H9 (cell line): ENCODE measurements at regions not wholly inside any gene's neighbourhood (a gene's known extent, or its start where the extent isn't known, plus 50 kb on each side); places are given as distances from the start of the nearest gene placed in this dataset.

Experiments
- DNase-seq: peaks from one replicate; pipeline ENCODE4 v3.0.0-alpha.2; 2017
- H2AFZ ChIP-seq: one replicate; pipeline ENCODE4 v1.6.1; 2013; ENCODE audit warnings: mild to moderate bottlenecking, low read length, control low read depth, moderate library complexity
- H2AK5ac ChIP-seq: 2 replicates; pipeline ENCODE4 v1.6.1; 2013; ENCODE audit warnings: low read length, control low read depth, mixed read lengths; ENCODE audit not compliant: insufficient read length
- H2BK120ac ChIP-seq: one replicate; pipeline ENCODE4 v1.6.1; 2013; ENCODE audit warnings: low read depth, mild to moderate bottlenecking, low read length, control low read depth, inconsistent platforms; ENCODE audit not compliant: poor library complexity, severe bottlenecking
- H2BK12ac ChIP-seq: 2 replicates; pipeline ENCODE4 v1.6.1; 2013; ENCODE audit warnings: low read length, control low read depth, mixed read lengths, low read depth; ENCODE audit not compliant: insufficient read length
- H2BK15ac ChIP-seq: 2 replicates; pipeline ENCODE4 v1.6.1; 2013; ENCODE audit warnings: low read depth, low read length, control low read depth
- H2BK20ac ChIP-seq: one replicate; pipeline ENCODE4 v1.6.1; 2013; ENCODE audit warnings: low read depth, mild to moderate bottlenecking, low read length, control low read depth, inconsistent platforms; ENCODE audit not compliant: poor library complexity, severe bottlenecking
- H2BK5ac ChIP-seq: 2 replicates; pipeline ENCODE4 v1.6.1; 2013; ENCODE audit warnings: low read length, control low read depth, mixed read lengths; ENCODE audit not compliant: insufficient read length
- H3K14ac ChIP-seq: 2 replicates; pipeline ENCODE4 v1.6.1; 2013; ENCODE audit warnings: low read length, control low read depth; ENCODE audit not compliant: insufficient read depth
- H3K18ac ChIP-seq: 2 replicates; pipeline ENCODE4 v1.6.1; 2013; ENCODE audit warnings: low read depth, mild to moderate bottlenecking, mixed read lengths, low read length, control low read depth; ENCODE audit not compliant: insufficient read length
- H3K23ac ChIP-seq: 2 replicates; pipeline ENCODE4 v1.6.1; 2013; ENCODE audit warnings: low read length, control low read depth, mixed read lengths, low read depth; ENCODE audit not compliant: insufficient read length
- H3K23me2 ChIP-seq: 2 replicates; pipeline ENCODE4 v1.6.1; 2013; ENCODE audit warnings: low read depth, mild to moderate bottlenecking, mixed read lengths, low read length, control low read depth; ENCODE audit not compliant: insufficient read length, poor library complexity, severe bottlenecking
- H3K27ac ChIP-seq: 2 replicates; pipeline ENCODE4 v1.5.1; 2013; ENCODE audit warnings: low read length, control low read depth, mixed read lengths, low read depth; ENCODE audit not compliant: insufficient read length
- H3K27me3 ChIP-seq: 2 replicates; pipeline ENCODE4 v1.6.1; 2013; ENCODE audit warnings: low read length, control low read depth, inconsistent platforms; ENCODE audit not compliant: insufficient read depth
- H3K4ac ChIP-seq: 2 replicates; pipeline ENCODE4 v1.6.1; 2013; ENCODE audit warnings: low read depth, mild to moderate bottlenecking, control low read depth, inconsistent platforms, low read length, moderate library complexity
- H3K4me1 ChIP-seq: 2 replicates; pipeline ENCODE4 v1.6.1; 2013; ENCODE audit warnings: low read length, control low read depth, inconsistent platforms; ENCODE audit not compliant: insufficient read depth
- H3K4me2 ChIP-seq: 2 replicates; pipeline ENCODE4 v1.6.1; 2013; ENCODE audit warnings: low read length, control low read depth, mixed read lengths; ENCODE audit not compliant: insufficient read length, insufficient read depth
- H3K56ac ChIP-seq: 2 replicates; pipeline ENCODE4 v1.6.1; 2013; ENCODE audit warnings: low read depth, mild to moderate bottlenecking, mixed read lengths, low read length, control low read depth; ENCODE audit not compliant: insufficient read length
- H3K79me1 ChIP-seq: 2 replicates; pipeline ENCODE4 v1.6.1; 2013; ENCODE audit warnings: low read depth, mild to moderate bottlenecking, moderate library complexity, low read length, control low read depth, inconsistent platforms; ENCODE audit not compliant: insufficient read depth, poor library complexity, severe bottlenecking
- H3K79me2 ChIP-seq: 2 replicates; pipeline ENCODE4 v1.6.1; 2013; ENCODE audit warnings: low read length, control low read depth, inconsistent platforms; ENCODE audit not compliant: insufficient read depth
- H3K9ac ChIP-seq: 2 replicates; pipeline ENCODE4 v1.6.1; 2013; ENCODE audit warnings: low read length, control low read depth, mixed read lengths; ENCODE audit not compliant: insufficient read length; ENCODE audit errors: extremely low read depth
- H3K9me3 ChIP-seq: one replicate; pipeline ENCODE4 v1.6.1; 2013; ENCODE audit warnings: low read depth, low read length, inconsistent platforms; ENCODE audit not compliant: control insufficient read depth
- H3T11ph ChIP-seq: one replicate; pipeline ENCODE4 v1.6.1; 2013; ENCODE audit warnings: mild to moderate bottlenecking, low read length, control low read depth, inconsistent platforms
- H4K20me1 ChIP-seq: one replicate; pipeline ENCODE4 v1.6.1; 2013; ENCODE audit not compliant: control insufficient read depth, insufficient read length, insufficient read depth
- H4K5ac ChIP-seq: 2 replicates; pipeline ENCODE4 v1.6.1; 2013; ENCODE audit warnings: low read depth, mild to moderate bottlenecking, mixed read lengths, low read length, control low read depth; ENCODE audit not compliant: insufficient read length
- H4K8ac ChIP-seq: replicated peaks from 2 replicates; pipeline ENCODE4 v1.6.1; 2013; ENCODE audit warnings: low read length, control low read depth, mixed read lengths, low read depth; ENCODE audit not compliant: insufficient read length
- H4K91ac ChIP-seq: 2 replicates; pipeline ENCODE4 v1.6.1; 2013; ENCODE audit warnings: low read depth, mild to moderate bottlenecking, moderate library complexity, mixed read lengths, low read length, control low read depth; ENCODE audit not compliant: insufficient read length
- H3K27ac Mint-ChIP-seq, 3 experiments: 2 replicates in 2 of 3; 3 replicates in 1 of 3; pipeline ENCODE4 v1.8.0; 2020 to 2021; ENCODE audit warnings: mixed read lengths in 3 of 3, mild to moderate bottlenecking in 1 of 3, moderate library complexity in 1 of 3
- H3K27me3 Mint-ChIP-seq: 2 replicates; pipeline ENCODE4 v1.8.0; 2021; ENCODE audit warnings: low read depth, mild to moderate bottlenecking, moderate library complexity, mixed read lengths
- H3K36me3 Mint-ChIP-seq, 3 experiments: 2 replicates in 2 of 3; 3 replicates in 1 of 3; pipeline ENCODE4 v1.8.0; 2020 to 2021; ENCODE audit warnings: low read depth in 3 of 3, mixed read lengths in 3 of 3; ENCODE audit not compliant: insufficient read depth in 1 of 3
- H3K4me1 Mint-ChIP-seq, 2 experiments: 2 replicates each; pipeline ENCODE4 v1.8.0; 2020; ENCODE audit warnings: mixed read lengths in 2 of 2
- H3K4me3 Mint-ChIP-seq, 2 experiments: 2 replicates in 1 of 2; 3 replicates in 1 of 2; pipeline ENCODE4 v1.8.0; 2020 to 2021; ENCODE audit warnings: mild to moderate bottlenecking in 2 of 2, mixed read lengths in 2 of 2, moderate library complexity in 1 of 2
- H3K9me3 Mint-ChIP-seq, 2 experiments: 2 replicates in 1 of 2; 3 replicates in 1 of 2; pipeline ENCODE4 v1.8.0; 2020; ENCODE audit warnings: mild to moderate bottlenecking in 2 of 2, mixed read lengths in 2 of 2, moderate library complexity in 1 of 2
- CTCF ChIP-seq: fragments of 200-600 bp; sonication (generic); conservative IDR thresholded peaks from 3 replicates; pipeline ENCODE4 v1.8.0; 2021; ENCODE audit warnings: antibody characterized with exemption, mild to moderate bottlenecking
- WGBS: extraction: QIAGEN DNeasy Blood & Tissue Kit; methylation state at CpG from one replicate; pipeline ENCODE4 v1.1.7; 2013; ENCODE audit warnings: missing lambda C conversion rate, low lambda C conversion rate, mixed read lengths; ENCODE audit not compliant: insufficient read length; ENCODE audit errors: extremely low coverage; 5-methylcytosine and 5-hydroxymethylcytosine counted together

- Histone ChIP-seq H3K4me2 (no peak overlapping the region), H3K14ac (no peak overlapping the region), H2AK5ac (no peak overlapping the region), H2BK15ac (no peak overlapping the region), H3K9ac (no peak overlapping the region), H2BK5ac (no peak overlapping the region), H4K20me1 (no peaks in the 10 kb centered on the region), H3K23ac (no peak overlapping the region), H2BK12ac (no peak overlapping the region), H3K79me1 (no peaks in the 10 kb centered on the region), H4K91ac (no peak overlapping the region), H3K27me3 (no peaks in the 10 kb centered on the region), H4K8ac (no peak overlapping the region), H4K5ac (no peak overlapping the region), H2BK20ac (no peak overlapping the region), H2AFZ (no peak overlapping the region), H3K4ac (no peak overlapping the region), H3K27ac (no peak overlapping the region), H2BK120ac (no peak overlapping the region), H3K56ac (no peak overlapping the region), H3K9me3 (no peaks in the 10 kb centered on the region), H3K23me2 (no peaks in the 10 kb centered on the region), H3K4me1 (peaks cover 3% of the 10 kb centered on the region; the same call in 1 of the 2 replicates), H3T11ph (no peak overlapping the region), H3K79me2 (no peaks in the 10 kb centered on the region), H3K18ac (no peak overlapping the region)
- no CpG with 5 or more reads among the region's 3 CpGs for WGBS
- Mint-ChIP-seq H3K4me1 (peaks cover 10 to 17% of the 10 kb centered on the region in 2 experiments), H3K27ac (no peak overlapping the region), H3K36me3 (peaks cover 0 to 5% (median 0%) of the 10 kb centered on the region in 3 experiments; a peak in 3 of 7 replicates), H3K4me3 (no peak overlapping the region), H3K27me3 (no peaks in the 10 kb centered on the region), H3K9me3 (peaks cover 5 to 8% of the 10 kb centered on the region in 2 experiments; a peak in 4 of 5 replicates)
- no peak for TF ChIP-seq CTCF
- no peak for DNase-seq
Measured at GRCh38 chr12:92413286-92413685, 267.6 kb upstream of the BTG1 start.
